ENCODE measurements at regions not wholly inside any gene's neighbourhood (a gene's known extent, or its start where the extent isn't known, plus 50 kb on each side); places are given as distances from the start of the nearest gene placed in this dataset.
A peak's percentile ranks its signal among the peaks of the same experiment; 100 is the strongest.
"Not testable (repeated sequence)": the region's sequence is repeated elsewhere in the genome, so short reads cannot be mapped to it uniquely, and the experiment has no call there.

DNA sequence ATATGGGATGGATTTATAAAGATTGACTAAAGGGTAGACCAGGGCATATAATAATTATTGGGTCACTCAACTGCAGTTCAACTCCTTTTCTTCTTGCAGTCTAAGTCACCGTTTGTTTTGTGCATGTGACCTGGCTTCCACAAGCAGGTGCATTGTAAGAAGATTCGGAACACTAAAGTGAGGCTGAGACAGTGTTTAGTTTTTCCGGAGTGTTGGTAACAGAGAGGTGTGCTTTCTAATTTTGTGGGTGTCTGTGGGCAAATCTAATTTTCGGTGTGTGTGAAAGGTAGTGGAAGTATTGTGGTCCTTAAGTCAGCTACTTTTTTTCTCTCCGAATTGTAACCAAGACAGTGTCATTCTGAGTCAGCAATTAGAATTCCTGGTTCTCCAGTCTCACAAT is 184.5 kb downstream of the CDH19 start:
- no peak for DNase-seq
- H3K9me3 ChIP-seq, result no peaks in the 10 kb centered on the region
- WGBS, 2 donors, result 82 to 84% methylated on average over 5 of the region's 5 CpGs
- H3K27ac ChIP-seq, result no peak overlapping the region
- H3K4me1 ChIP-seq, result no peaks in the 10 kb centered on the region
- H3K4me3 ChIP-seq, result no peak overlapping the region
- no peak for TF ChIP-seq EP300 (IDR thresholded peaks at IDR 0.05)
- TF ChIP-seq POLR2A (IDR thresholded peaks at IDR 0.05), result no peak
- no peak for TF ChIP-seq POLR2AphosphoS5 (IDR thresholded peaks at IDR 0.05)
- TF ChIP-seq CTCF (IDR thresholded peaks at IDR 0.05), result no peak
- H3K36me3 ChIP-seq, result no peaks in the 10 kb centered on the region
- no peaks in the 10 kb centered on the region for H3K27me3 ChIP-seq
- ATAC-seq (ENCODE audit: low FRiP score in 2 of 2), result no peak

GRCh38 chr18:66410692-66411091 is 193.2 kb downstream of the CDH19 start:
- Histone ChIP-seq H3K4me3 (no peak overlapping the region), H3K9me3 (no peaks in the 10 kb centered on the region), H3K27ac (no peak overlapping the region), H3K4me1 (no peaks in the 10 kb centered on the region), H3K27me3 (no peaks in the 10 kb centered on the region), H3K36me3 (no peaks in the 10 kb centered on the region)
- 71 to 72% methylated on average over 3 of the region's 3 CpGs for WGBS, 2 donors
- DNase-seq (no peak), ATAC-seq (ENCODE audit: low FRiP score in 2 of 2) (no peak)
- TF ChIP-seq CTCF (IDR thresholded peaks at IDR 0.05) (no peak), POLR2AphosphoS5 (IDR thresholded peaks at IDR 0.05) (no peak), POLR2A (IDR thresholded peaks at IDR 0.05) (no peak), EP300 (IDR thresholded peaks at IDR 0.05) (no peak)

DNA sequence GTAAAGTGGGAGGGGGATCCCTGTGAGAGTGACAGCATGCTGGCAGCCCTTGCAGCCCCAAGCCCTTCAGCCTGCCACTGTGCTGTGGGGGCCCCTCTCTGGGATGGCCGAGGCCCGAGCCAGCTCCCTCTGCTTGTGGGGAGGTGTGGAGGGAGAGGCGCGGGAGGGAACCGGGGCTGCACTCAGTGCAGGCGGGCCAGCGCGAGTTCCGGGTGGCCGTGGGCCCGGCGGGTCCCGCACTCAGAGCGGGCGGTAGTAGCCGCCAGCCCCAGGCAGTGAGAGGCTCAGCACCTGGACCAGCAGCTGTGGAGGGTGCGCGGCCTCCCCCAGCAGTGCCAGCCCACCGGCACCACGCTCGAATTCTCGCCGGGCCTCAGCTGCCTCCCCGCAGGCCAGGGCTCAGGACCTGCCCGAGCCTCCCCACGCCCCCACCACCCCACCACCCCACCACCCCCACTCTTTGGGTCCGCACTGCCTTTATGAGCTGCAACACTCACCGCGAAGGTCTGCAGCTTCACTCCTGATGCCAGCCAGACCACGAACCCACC is 208.1 kb downstream of the CDH19 start:
- Histone ChIP-seq H3K27me3 (no peaks in the 10 kb centered on the region), H3K4me3 (no peak overlapping the region), H3K9me3 (peaks cover 0 to 9% (median 2%) of the 10 kb centered on the region in 4 donors), H3K36me3 (no peaks in the 10 kb centered on the region), H3K27ac (no peak overlapping the region), H3K4me1 (no peaks in the 10 kb centered on the region)
- ATAC-seq (ENCODE audit: low FRiP score in 2 of 2) (peak in 1 of 2 donors; percentile 19), DNase-seq (peak in 1 of 2 donors; percentile 73)
- WGBS, 2 donors, result 90 to 98% methylated on average over 5 to 30 of the region's 30 CpGs
- no peak for TF ChIP-seq EP300 (IDR thresholded peaks at IDR 0.05)
- TF ChIP-seq POLR2AphosphoS5 (IDR thresholded peaks at IDR 0.05), result no peak
- no peak for TF ChIP-seq CTCF (IDR thresholded peaks at IDR 0.05)

GRCh38 chr18:66393463-66393862 is 210.4 kb downstream of the CDH19 start:
- no peaks in the 10 kb centered on the region for H3K27me3 ChIP-seq
- TF ChIP-seq EP300 (IDR thresholded peaks at IDR 0.05), result no peak
- TF ChIP-seq CTCF (IDR thresholded peaks at IDR 0.05), result no peak
- no peak for TF ChIP-seq POLR2A (IDR thresholded peaks at IDR 0.05)
- peaks cover 0 to 14% (median 4%) of the 10 kb centered on the region in 4 donors for H3K9me3 ChIP-seq
- H3K36me3 ChIP-seq, result no peaks in the 10 kb centered on the region
- H3K4me3 ChIP-seq, result no peak overlapping the region
- WGBS, 2 donors, result 56 to 81% methylated on average over 1 of the region's 1 CpG
- no peaks in the 10 kb centered on the region for H3K4me1 ChIP-seq
- no peak overlapping the region for H3K27ac ChIP-seq
- ATAC-seq (ENCODE audit: low FRiP score in 2 of 2) (no peak), DNase-seq (no peak)

GRCh38 chr18:66377291-66377690 is 226.6 kb downstream of the CDH19 start:
- no peak for TF ChIP-seq POLR2AphosphoS5 (IDR thresholded peaks at IDR 0.05)
- TF ChIP-seq POLR2A (IDR thresholded peaks at IDR 0.05), result no peak
- no peak for TF ChIP-seq CTCF (IDR thresholded peaks at IDR 0.05)
- no peak for TF ChIP-seq EP300 (IDR thresholded peaks at IDR 0.05)
- no peak overlapping the region for H3K27ac ChIP-seq
- DNase-seq, result no peak
- H3K27me3 ChIP-seq, result no peaks in the 10 kb centered on the region
- H3K4me3 ChIP-seq, result no peak overlapping the region
- H3K9me3 ChIP-seq, result peaks cover 0 to 16% (median 0%) of the 10 kb centered on the region in 4 donors
- H3K4me1 ChIP-seq, result no peaks in the 10 kb centered on the region
- ATAC-seq (ENCODE audit: low FRiP score in 2 of 2), result no peak
- no peaks in the 10 kb centered on the region for H3K36me3 ChIP-seq
- WGBS, 2 donors, result 71 to 75% methylated on average over 2 of the region's 2 CpGs

DNA sequence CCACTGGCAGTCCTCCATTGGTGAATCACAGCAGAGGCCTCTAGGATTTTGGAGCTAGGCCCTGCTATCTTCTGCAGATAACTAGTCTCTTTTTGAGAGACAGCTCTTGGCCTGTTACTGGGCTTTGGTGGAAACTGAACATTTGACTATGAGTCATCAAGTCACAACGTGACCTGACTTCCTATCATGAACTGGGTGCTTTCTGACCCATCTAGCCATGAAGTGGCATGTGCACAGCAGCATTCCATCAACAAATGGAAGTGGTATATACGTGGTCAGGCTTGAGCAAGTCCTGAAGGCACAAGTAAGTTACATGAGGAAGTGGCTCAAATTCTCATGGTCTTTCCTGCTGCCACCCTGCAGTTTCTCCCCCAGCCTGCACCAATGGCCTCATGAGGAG is 228.5 kb downstream of the CDH19 start:
- peaks cover 0 to 16% (median 0%) of the 10 kb centered on the region in 4 donors for H3K9me3 ChIP-seq
- not testable (repeated sequence) for ATAC-seq (ENCODE audit: low FRiP score in 2 of 2); H3K4me3 ChIP-seq; H3K36me3 ChIP-seq; H3K27ac ChIP-seq; H3K27me3 ChIP-seq; DNase-seq; H3K4me1 ChIP-seq
- WGBS, 2 donors, result 30 to 53% methylated on average over 2 of the region's 2 CpGs
